ENCODE measurements at regions not wholly inside any gene's neighbourhood (a gene's known extent, or its start where the extent isn't known, plus 50 kb on each side); places are given as distances from the start of the nearest gene placed in this dataset.

DNA sequence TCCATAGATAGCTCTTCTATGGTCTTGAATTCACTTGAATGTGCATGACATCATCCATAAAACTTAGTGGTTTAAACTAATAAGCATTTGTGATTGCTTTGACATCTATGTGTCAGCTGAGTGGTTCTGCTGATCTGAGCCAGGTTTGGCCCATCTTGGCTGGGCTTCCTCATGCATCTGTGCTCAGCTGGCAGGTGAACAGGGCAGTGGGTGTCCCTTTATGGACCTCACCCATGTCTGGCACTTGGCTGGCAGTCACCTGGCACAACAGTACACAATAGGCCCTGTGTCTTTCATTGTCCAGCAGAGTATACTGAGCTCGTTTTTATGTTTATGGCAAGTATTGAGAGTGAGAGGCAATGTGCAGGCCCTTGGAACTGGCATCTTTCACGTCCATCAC is 73.7 kb upstream of the CNTN6 start:
- H3K79me2 ChIP-seq (ENCODE audit: low read length): no peaks in the 10 kb centered on the region

DNA sequence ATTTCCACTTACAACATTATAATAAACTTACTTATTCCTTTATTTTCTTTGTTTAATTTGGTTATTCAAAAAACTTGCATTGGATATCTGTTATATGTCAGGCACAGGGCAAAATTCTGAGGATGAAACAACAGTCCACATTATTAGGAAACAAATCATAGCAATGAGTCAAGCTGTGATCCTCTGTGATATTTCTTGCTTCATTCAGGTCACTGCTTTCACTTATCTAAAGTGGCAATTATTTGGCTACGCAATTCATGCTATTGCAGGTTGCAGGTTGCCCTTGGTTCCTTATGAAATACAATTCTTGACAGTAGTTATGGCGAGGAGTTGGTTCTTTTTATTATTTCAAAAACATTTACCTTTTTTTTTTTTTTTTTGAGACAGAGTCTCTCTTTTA is 66.4 kb upstream of the CNTN6 start:
- Histone ChIP-seq H3K79me2 (ENCODE audit: low read length) (no peaks in the 10 kb centered on the region), H3K9me3 (ENCODE audit: low read length) (peaks cover 5% of the 10 kb centered on the region; the same call in 1 of the 2 replicates), H3K4me1 (ENCODE audit: low read length) (no peaks in the 10 kb centered on the region), H3K27ac (ENCODE audit: low read length) (no peak overlapping the region), H3K4me2 (ENCODE audit: low read depth, low read length, poor library complexity, severe bottlenecking) (no peak overlapping the region), H3K4me3 (ENCODE audit: low read length) (no peak overlapping the region), H2AFZ (ENCODE audit: low read length) (no peak overlapping the region), H3K27me3 (ENCODE audit: low read length) (no peaks in the 10 kb centered on the region), H3K9ac (ENCODE audit: low read length) (no peak overlapping the region), H3K9me2 (replicated peaks; ENCODE audit: insufficient read depth, low read length) (no peaks in the 10 kb centered on the region), H4K20me1 (ENCODE audit: insufficient read depth, low read depth, low read length) (no peaks in the 10 kb centered on the region), H3K36me3 (ENCODE audit: insufficient read depth, low read length) (no peaks in the 10 kb centered on the region)
- DNase-seq: no peak

More for the DNA sequence above, 73.7 kb upstream of the CNTN6 start:
- H3K9me3 ChIP-seq (ENCODE audit: low read length): peaks cover 5% of the 10 kb centered on the region
- H3K36me3 ChIP-seq (ENCODE audit: insufficient read depth, low read length): no peaks in the 10 kb centered on the region
- no peak for DNase-seq
- H2AFZ ChIP-seq (ENCODE audit: low read length): no peak overlapping the region
- no peak overlapping the region for H3K4me2 ChIP-seq (ENCODE audit: low read depth, low read length, poor library complexity, severe bottlenecking)
- no peaks in the 10 kb centered on the region for H4K20me1 ChIP-seq (ENCODE audit: insufficient read depth, low read depth, low read length)
- H3K27me3 ChIP-seq (ENCODE audit: low read length): no peaks in the 10 kb centered on the region
- H3K4me3 ChIP-seq (ENCODE audit: low read length): no peak overlapping the region
- no peaks in the 10 kb centered on the region for H3K9me2 ChIP-seq (replicated peaks; ENCODE audit: insufficient read depth, low read length)
- no peak overlapping the region for H3K27ac ChIP-seq (ENCODE audit: low read length)
- H3K9ac ChIP-seq (ENCODE audit: low read length): no peak overlapping the region
- H3K4me1 ChIP-seq (ENCODE audit: low read length): no peaks in the 10 kb centered on the region

DNA sequence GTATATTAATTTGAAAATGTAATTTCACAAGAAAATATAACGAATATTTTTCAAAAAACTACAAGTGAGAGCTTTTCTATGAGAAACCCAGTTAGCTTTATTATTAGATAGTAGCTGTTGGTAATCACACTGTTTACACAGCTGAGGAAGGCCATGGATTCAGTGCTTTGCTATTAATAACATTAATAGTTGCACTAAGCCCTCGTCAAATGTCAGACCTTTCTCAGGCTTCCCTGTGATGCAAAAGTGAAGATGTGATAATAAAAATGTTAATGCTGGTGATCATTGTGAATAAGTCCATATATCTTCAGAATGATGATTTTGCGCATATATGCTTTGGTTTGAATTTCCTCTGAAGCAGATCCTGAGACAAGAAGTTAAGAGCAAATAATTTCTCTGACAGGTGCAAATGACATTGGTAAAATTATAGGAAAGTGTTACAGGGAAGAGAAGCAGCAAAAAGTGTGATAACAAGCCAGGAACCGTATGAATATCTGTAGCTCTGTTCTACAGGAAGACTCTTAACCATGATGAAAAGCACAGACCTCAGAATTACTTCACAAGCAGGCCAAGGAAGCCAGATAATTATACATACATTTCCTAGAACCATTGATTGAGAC is 56.5 kb upstream of the CNTN6 start:
- Histone ChIP-seq H3K27me3 (ENCODE audit: low read length) (no peaks in the 10 kb centered on the region), H3K79me2 (ENCODE audit: low read length) (no peaks in the 10 kb centered on the region), H3K4me1 (ENCODE audit: low read length) (no peaks in the 10 kb centered on the region), H3K36me3 (ENCODE audit: insufficient read depth, low read length) (no peaks in the 10 kb centered on the region), H3K4me3 (ENCODE audit: low read length) (no peak overlapping the region), H2AFZ (ENCODE audit: low read length) (no peak overlapping the region), H3K27ac (ENCODE audit: low read length) (no peak overlapping the region), H3K9ac (ENCODE audit: low read length) (no peak overlapping the region), H4K20me1 (ENCODE audit: insufficient read depth, low read depth, low read length) (no peaks in the 10 kb centered on the region), H3K9me3 (ENCODE audit: low read length) (peaks cover 16% of the 10 kb centered on the region), H3K9me2 (replicated peaks; ENCODE audit: insufficient read depth, low read length) (no peaks in the 10 kb centered on the region), H3K4me2 (ENCODE audit: low read depth, low read length, poor library complexity, severe bottlenecking) (no peak overlapping the region)
- no peak for DNase-seq

DNA sequence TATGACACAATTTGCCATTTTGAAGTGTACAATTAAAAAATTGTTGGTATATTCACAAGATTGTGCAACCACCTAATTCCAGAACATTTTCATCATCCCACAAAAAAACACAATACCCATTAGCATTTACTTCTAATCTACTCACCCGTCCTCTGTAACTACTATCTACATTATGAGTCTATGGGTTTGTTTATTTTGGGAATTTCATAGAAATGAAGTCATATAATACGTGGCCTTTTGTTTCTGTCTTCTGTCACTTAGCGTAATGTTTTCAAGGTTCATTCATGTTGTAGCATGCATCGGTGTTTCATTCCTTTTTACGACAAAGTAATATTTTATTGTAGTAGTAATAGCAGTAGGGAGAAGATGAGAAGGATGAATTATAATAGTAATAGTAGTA is 55.2 kb upstream of the CNTN6 start:
- H3K4me1 ChIP-seq (ENCODE audit: low read length): no peaks in the 10 kb centered on the region
- no peak for DNase-seq
- no peaks in the 10 kb centered on the region for H3K79me2 ChIP-seq (ENCODE audit: low read length)
- H4K20me1 ChIP-seq (ENCODE audit: insufficient read depth, low read depth, low read length): no peaks in the 10 kb centered on the region
- H3K9me2 ChIP-seq (replicated peaks; ENCODE audit: insufficient read depth, low read length): no peaks in the 10 kb centered on the region
- H3K9ac ChIP-seq (ENCODE audit: low read length): no peak overlapping the region
- H3K36me3 ChIP-seq (ENCODE audit: insufficient read depth, low read length): no peaks in the 10 kb centered on the region
- no peak overlapping the region for H3K4me3 ChIP-seq (ENCODE audit: low read length)
- no peak overlapping the region for H2AFZ ChIP-seq (ENCODE audit: low read length)
- no peak overlapping the region for H3K4me2 ChIP-seq (ENCODE audit: low read depth, low read length, poor library complexity, severe bottlenecking)
- peaks cover 16% of the 10 kb centered on the region for H3K9me3 ChIP-seq (ENCODE audit: low read length)
- H3K27ac ChIP-seq (ENCODE audit: low read length): no peak overlapping the region
- H3K27me3 ChIP-seq (ENCODE audit: low read length): no peaks in the 10 kb centered on the region
